ENCODE measurements at regions not wholly inside any gene's neighbourhood (a gene's known extent, or its start where the extent isn't known, plus 50 kb on each side); places are given as distances from the start of the nearest gene placed in this dataset.

DNA sequence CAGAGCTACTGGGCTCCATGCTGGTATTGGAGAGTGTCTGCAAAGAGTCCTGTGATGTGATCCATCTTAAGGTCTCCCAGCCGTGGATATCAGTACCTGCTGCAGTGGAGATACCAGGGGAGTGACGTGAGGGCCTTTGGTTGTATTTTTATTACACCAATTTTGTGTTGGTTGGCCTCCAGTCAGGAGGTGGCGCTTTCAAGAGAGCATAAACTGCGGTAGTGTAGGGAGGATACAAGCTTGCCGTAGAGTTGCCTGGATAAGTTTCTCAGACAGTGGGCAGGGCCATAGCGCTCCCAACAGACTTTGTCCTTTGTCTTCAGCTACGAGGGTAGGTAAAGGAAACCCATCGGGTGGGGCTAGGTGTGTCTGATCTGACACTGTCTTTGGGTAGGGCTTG is 113.0 kb upstream of the CEP162 start:
- TF ChIP-seq, protein P1, sequence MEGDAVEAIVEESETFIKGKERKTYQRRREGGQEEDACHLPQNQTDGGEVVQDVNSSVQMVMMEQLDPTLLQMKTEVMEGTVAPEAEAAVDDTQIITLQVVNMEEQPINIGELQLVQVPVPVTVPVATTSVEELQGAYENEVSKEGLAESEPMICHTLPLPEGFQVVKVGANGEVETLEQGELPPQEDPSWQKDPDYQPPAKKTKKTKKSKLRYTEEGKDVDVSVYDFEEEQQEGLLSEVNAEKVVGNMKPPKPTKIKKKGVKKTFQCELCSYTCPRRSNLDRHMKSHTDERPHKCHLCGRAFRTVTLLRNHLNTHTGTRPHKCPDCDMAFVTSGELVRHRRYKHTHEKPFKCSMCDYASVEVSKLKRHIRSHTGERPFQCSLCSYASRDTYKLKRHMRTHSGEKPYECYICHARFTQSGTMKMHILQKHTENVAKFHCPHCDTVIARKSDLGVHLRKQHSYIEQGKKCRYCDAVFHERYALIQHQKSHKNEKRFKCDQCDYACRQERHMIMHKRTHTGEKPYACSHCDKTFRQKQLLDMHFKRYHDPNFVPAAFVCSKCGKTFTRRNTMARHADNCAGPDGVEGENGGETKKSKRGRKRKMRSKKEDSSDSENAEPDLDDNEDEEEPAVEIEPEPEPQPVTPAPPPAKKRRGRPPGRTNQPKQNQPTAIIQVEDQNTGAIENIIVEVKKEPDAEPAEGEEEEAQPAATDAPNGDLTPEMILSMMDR (IDR thresholded peaks at IDR 0.05), result no peak
- TF ChIP-seq EZH2 (IDR thresholded peaks at IDR 0.05), result no peak

Data from neural progenitor cell (in vitro differentiated cells).